ENCODE measurements at regions not wholly inside any gene's neighbourhood (a gene's known extent, or its start where the extent isn't known, plus 50 kb on each side); places are given as distances from the start of the nearest gene placed in this dataset.
"Not testable (repeated sequence)": the region's sequence is repeated elsewhere in the genome, so short reads cannot be mapped to it uniquely, and the experiment has no call there.

GRCh38 chr6:139990856-139991465 lies 616.5 kb upstream of the CITED2 start:
- no peak for DNase-seq

DNA sequence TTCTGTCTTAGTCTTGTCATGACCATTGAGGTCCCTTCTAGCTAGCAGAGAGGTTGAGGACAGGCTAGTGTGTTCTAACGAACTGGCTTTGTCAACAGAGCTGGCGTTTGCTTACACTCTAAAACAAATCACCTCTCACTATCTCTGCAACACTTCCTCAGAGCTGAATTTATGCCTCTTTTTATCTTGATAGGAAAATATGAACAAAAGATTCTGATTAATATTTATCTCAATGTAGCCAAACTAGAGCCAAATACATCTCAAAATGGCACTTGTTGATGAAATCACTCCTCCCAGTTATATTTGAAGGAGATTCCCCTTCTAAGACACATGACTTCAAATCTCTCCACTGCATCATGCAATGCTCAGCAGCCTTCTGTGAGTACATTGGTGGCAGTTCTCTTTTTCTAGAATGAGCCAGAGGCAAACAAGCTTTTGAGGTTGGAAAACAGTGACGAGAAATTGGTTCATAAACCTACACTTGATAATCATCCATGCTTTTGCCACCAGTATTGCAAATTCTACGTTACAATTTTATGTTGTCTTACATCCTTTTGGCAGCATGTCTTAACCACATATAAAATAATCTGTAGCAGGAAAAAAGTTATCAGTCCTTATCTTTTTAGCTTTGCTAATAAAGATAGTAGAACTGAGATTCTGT lies 615.7 kb upstream of the CITED2 start:
- DNase-seq: no peak

GRCh38 chr6:139988685-139989084 lies 614.2 kb upstream of the CITED2 start:
- DNase-seq: no peak

- DNase-seq: no peak
Observed at GRCh38 chr6:139987091-139987490, 612.6 kb upstream of the CITED2 start.

DNA sequence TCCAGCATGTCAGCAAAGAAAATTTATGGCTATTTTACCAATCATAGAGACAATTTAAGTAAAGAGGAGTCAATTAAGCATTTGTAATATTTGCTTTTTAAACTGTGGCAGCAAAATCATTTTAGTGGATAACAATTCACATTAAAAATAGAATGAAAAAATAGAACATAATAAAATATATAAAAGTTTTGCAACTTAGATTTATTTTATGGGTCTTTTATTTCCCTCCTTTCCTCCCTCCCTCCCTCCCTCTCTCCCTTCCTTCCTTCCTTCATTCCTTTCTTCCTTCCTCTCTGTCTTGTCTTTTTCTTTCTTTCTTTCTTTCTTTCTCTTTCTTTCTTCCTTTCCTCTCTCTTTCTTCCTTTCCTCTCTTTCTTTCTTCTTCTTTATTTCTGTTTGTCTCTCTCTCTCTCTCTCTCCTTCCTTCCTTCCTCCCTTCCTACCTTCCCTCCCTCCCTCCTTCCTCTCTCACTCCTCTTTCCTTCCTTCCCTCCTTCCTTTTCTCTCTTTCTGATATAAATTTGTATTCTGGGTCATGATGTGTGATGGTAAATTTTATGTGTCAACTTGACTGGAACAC lies 610.9 kb upstream of the CITED2 start:
- DNase-seq: no peak

DNA sequence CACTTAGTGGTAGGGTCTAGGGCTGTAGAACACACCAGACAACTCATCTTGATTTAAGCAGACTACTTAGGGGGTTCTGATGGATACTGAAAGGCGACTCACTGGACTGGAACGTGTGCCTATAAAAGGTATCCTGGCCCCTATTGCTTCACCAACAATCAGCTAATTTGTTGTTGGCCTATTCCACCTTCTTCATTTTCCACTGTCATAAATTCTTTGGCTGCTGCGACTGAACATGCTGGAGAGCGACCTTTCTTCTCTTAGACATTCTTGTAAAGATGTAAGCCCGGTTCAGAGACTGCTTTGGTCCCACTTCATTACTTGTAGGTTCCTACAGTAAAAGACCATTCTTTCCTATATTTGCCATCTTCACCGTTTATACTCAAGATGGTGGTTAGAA lies 609.9 kb upstream of the CITED2 start:
- DNase-seq: no peak

GRCh38 chr6:139983555-139984276 lies 609.3 kb upstream of the CITED2 start:
- no peak for DNase-seq

DNA sequence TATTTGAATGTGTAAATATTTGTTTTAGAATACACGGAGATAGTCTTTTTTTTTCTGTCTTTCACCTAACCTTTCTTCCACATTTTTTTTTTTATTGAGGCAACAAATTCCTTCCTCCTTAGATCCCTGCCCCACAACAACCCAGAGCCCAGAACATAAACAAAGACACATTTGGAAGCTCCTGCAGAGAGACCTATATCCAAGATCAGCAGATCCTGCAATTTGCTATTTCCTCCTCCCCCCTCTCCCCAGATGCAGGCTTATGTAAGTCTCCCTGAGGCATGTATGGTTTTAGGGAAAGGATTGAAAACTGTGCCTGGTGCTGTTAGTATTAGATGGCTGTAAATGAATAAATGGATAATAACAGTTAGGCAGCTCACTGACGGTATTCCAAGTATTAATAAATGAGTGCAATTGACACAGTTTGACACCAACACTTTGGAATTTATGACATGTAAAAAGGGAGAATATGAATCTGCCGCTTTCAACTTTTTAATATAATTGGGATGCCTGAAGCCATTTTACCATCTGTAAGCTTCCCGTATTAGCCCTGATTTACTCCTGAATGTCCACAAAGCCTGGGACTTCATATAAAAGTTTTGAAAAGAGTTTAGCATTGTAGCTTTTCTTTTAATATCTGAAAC lies 608.3 kb upstream of the CITED2 start:
- DNase-seq: peak; percentile 14

DNA sequence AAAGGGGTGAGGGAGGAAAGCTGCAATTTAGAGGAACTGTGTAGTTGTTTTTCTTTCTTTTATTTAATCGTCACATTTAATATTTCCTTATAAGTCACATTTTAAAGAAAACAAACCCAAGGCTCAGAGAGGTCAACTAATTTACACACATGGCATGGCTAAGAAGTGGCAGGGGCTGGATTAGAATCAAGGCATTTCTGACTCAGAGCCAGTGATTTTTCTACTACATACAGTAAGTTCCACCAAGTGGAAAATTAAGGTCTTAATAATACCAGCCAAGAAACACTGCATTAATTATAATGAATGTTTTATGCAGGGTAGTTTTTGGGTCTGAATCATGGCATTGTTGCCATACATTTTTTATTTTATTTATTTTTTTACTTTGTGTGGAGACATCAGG lies 607.7 kb upstream of the CITED2 start:
- DNase-seq: peak; percentile 74

DNA sequence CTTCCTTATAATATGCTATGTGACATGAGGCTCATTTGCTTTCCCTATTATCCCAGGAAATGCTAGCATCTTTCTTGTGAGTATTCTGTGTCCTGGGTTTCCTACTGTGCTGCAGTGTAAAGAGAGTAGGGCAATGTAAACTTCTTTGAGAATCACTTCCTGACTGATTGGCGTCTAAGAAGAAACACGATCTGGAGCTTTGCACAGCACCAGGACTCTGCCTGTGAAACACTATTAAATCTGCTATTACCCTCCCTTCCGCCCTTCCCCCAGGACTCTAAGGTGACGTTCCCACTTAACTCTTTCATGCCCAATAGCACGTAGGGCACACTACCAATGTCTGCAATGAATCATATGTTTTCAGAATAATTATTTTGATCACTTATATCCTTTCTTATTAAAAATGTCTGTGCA lies 607.3 kb upstream of the CITED2 start:
- peak; percentile 43 for DNase-seq

GRCh38 chr6:139981066-139981624 lies 606.7 kb upstream of the CITED2 start:
- no peak for DNase-seq

DNA sequence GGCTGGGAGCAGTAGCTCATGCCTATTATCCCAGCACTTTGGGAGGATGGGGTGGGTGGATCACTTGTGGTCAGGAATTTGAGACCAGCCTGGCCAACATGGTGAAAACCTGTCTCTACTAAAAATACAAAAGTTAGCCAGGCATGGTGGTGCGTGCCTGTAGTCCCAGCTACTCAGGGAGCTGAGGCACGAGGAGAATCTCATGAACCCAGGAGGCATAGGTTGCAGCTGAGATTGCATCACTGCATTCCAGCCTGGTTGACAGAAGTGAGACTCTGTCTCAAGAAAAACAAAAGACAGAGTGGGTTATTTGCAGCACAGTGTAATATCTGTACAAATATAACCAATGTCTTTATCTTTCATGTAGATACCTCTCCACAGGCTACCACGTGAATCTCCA lies 606.2 kb upstream of the CITED2 start:
- not testable (repeated sequence) for DNase-seq

DNA sequence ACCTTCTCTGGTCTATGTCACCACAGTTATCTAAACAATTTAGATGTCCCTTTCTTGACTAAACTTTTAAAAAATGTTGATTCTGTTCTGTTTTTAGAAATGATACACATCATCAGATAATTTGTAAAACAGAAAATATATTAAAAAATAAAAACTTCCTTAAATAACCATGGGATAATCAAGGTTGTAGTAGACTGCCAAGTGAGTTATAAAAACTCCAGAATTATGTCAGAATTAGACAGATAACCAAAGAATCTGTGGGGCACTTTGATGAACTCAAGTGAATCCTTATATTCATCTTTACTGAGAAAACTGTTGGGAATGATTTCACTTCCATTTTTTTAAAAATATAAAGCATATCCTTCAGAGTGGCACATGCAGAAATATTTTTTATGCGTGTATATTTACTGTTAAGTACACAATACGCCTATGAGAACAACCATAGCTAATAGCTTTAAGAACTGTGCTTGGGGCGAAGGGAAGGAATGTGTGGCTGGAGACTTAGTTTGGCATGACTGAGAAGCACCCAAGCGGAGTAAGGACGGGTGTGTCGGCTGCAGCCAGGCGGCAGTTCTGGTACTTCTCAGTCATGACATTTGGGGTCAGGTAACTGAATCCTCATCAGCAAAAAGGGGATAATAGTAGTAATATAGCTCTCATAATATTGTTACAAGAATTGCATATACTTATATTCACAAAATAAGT lies 604.7 kb upstream of the CITED2 start:
- DNase-seq: no peak

DNA sequence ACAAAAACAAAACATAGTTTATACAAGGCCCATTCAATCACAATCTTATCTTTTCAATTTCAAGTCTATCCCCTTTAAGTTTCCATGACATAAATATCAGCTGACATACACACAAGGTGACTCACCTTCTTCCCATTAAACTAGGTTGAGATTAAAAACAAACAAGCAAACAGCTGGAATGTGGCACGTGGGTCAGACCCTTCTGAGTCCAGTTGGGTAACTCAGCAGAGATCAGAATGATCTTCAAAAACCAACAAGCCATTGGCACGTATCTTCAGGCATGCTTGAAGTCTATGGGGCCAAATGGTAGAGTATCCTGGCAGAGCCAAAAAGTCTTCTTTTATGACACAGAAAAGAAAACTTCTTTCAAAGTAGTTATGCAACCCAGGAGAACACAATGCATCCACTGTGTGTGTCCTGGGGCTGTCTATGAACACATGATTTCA lies 603.5 kb upstream of the CITED2 start:
- DNase-seq: no peak

GRCh38 chr6:139973669-139974344 lies 599.4 kb upstream of the CITED2 start:
- DNase-seq: peak; percentile 17

- no peak for DNase-seq
Observed at GRCh38 chr6:139972116-139972515, 597.7 kb upstream of the CITED2 start.

DNA sequence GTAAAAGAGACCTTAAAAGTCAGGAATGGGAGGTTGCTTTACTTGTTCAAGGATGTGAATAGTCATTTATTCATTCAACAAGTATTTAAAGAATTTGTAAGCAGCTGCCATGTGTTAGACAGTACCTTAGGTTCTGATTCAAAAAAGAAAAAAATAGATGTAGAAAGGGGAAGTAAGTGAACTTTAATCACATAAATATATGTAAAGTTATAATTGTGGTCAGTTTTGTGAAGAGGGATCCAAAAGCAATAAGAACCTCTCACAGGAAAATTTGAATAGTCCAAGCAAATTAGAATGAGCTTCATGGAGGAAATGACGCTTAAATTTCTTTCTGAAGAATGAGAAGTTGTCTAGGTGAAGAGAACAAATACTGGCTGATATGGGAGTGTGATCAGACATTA lies 596.1 kb upstream of the CITED2 start:
- DNase-seq: no peak

GRCh38 chr6:139967497-139967896 lies 593.0 kb upstream of the CITED2 start:
- DNase-seq: no peak

DNA sequence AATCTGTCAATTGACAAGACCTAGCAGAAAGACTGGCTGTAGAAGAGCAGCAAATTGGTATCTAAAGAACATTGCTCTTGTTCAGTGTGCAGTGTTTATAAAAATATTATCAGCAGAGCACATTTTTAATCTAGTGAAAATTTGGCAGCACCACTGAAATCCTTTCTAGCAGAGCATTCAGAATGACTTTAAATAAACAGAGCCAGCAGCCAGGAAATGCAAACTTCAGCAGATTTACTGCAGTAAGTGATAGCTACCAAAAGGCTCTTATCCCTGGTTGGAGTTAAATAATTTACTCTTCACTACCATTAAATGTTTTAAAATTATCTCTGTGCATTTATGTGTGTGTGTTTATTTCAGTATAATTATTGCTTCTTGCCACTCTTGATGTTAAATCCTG lies 590.9 kb upstream of the CITED2 start:
- no peak for DNase-seq

DNA sequence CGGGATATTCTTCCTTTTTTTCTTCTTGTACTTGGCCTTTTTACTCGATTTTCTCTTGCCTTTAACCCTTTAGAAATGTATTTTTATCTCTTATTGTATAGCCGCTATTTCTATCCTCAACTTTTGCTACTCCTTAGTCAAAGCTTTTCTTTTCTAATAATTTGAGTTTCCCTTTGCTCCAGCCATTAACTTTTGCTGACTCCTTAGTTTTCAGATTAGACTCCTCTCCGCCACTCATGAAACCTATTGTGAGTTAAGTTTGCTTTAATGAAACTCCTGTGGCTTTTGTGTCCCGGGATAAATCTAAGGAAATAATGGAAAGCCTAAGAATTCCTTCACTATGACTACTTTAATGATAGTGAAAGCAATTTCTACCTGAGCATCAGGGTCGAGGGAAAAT lies 590.3 kb upstream of the CITED2 start:
- no peak for DNase-seq

GRCh38 chr6:139962654-139963347 lies 588.4 kb upstream of the CITED2 start:
- no peak for DNase-seq

Data from NCI-H446 treated with DMSO at 0.1 percent for 48 hours (cell line).